GM12892 (cell line): ENCODE measurements at regions not wholly inside any gene's neighbourhood (a gene's known extent, or its start where the extent isn't known, plus 50 kb on each side); places are given as distances from the start of the nearest gene placed in this dataset.

Source experiments
- DNase-seq: peaks from one replicate; pipeline ENCODE4 v3.0.0; 2011; ENCODE audit not compliant: insufficient read length
- FAIRE-seq: peaks from 2 replicates; lab custom pipeline; 2011; peaks lifted over from hg19 to GRCh38; lab: Jason Lieb, UNC
- POLR2A ChIP-seq: IDR thresholded peaks from 2 replicates; pipeline ENCODE4 v1.6.1; 2011; ENCODE audit warnings: low read depth, low read length, control low read depth
- POLR2AphosphoS5 ChIP-seq: IDR thresholded peaks from 2 replicates; pipeline ENCODE4 v1.6.1; 2011; ENCODE audit warnings: low read depth, low read length, control low read depth
- TAF1 ChIP-seq: IDR thresholded peaks from 2 replicates; pipeline ENCODE4 v1.6.1; 2011; ENCODE audit warnings: low read depth, mild to moderate bottlenecking, control low read depth, low read length, borderline replicate concordance

DNA sequence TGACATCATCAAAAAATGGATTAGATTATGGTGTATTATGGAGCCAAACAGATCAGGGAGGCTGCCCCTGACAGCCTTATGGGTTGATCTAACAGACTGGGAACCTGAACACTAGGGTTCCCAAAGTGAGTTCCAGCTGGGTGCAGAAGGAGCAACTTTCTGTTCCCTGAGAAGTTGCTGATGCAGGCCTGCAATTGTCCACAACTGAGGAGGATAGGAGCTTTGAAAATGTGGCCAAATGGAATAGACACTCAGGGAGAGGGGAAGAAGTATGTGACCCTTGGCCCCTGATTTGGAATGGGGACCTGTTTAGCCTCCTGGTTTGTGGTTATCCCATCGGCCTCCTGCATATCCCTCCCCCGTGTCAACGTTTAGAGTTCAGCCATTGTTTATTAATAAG, 262.2 kb upstream of the SKOR2 start:
- DNase-seq, result no peak
- FAIRE-seq, result no peak
- TF ChIP-seq POLR2A (no peak), POLR2AphosphoS5 (no peak), TAF1 (no peak)

DNA sequence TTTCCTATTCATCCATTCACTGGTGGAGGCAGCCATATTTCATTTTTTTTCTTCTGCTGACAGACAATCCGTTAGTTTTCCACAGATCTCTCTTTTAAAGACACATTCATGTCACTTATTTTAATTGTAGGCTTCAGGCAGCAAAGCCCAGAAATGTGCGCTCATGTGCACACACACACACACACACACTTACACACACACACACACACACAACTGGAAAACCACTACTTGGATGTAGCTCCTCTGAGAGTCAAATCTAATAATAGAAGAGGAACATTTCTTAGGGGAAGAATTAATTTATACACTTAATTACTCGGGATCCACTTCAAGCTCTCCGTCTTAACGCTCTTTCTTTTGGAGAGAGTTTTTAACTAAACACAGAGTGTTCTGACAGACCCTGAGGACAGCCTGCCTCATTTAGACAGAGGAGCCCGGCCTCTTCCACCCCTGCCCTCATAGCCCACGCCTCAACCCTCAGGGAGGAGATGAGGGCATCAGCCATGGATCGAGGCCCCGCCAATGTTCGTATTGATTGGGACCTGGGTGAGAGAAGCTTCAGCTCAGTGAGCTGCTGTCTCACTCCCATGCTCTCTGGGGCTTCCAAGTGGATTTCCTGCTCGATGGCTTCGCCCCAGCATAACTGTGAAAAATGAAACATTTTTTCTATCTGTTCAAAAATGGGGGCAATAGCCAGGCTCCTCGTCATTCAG, 261.4 kb upstream of the SKOR2 start:
- DNase-seq (no peak), FAIRE-seq (no peak)
- TF ChIP-seq TAF1 (no peak), POLR2AphosphoS5 (no peak), POLR2A (no peak)

DNA sequence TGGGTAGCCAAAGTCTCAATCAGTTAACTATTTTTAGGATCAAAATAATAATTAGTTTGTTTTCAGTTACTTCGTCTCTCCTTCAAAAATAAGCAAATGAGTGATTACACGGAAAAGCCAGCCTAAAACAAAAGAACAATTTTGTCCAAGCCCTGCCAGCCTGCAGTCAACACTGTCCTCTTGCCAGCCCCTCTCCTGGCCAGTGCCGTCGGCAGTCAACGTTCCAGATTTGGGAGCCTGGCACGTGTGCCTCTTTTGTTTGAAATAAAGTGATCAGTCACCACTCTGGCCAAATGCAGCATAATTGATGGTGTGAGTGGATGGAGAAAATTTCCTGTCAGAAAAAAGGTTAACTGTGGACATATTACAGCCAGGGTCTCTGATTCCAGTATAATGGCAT, 260.6 kb upstream of the SKOR2 start:
- no peak for DNase-seq
- FAIRE-seq, result no peak
- no peak for TF ChIP-seq POLR2A
- no peak for TF ChIP-seq POLR2AphosphoS5
- TF ChIP-seq TAF1, result no peak

DNA sequence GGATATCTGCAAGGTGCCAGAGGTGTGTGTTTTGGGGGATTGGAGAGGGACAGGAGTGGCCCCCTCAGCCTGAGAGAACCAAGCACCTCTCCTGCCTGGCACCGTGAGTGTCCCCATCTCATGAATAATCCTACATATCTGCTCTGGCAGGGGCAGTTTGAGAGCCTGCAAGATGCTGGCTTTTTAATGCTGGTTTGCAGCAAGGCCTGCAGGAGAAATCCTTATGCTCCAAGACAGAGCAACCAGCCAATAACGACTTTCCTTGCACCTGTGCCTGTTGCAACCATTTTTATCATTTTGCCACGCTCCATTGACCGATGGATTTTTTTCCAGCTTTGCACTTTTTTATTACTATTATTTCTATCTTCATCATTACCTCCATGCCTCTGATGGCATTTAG, 259.4 kb upstream of the SKOR2 start:
- DNase-seq (no peak), FAIRE-seq (no peak)
- TF ChIP-seq POLR2A (no peak), POLR2AphosphoS5 (no peak), TAF1 (no peak)

DNA sequence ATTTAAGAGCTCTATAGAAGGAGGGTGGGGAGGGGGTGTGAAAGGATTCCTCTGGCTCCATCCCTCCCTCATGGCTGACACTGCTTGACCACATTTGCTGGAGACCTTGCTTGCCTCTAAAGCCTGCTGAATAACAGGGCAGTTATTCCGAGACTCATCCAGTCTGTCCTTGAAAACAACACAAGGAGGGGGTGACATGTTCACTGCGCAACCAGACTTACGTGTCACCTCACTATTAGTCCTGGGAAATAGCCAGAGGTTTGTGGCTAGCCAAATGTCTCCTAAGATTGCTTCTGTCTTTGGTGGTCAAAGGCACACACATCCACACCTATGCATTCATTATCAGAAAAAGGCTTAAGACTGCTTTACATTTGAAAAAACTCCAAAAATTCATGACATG, 256.2 kb upstream of the SKOR2 start:
- TF ChIP-seq POLR2AphosphoS5 (no peak), TAF1 (no peak), POLR2A (no peak)
- DNase-seq, result no peak
- no peak for FAIRE-seq

DNA sequence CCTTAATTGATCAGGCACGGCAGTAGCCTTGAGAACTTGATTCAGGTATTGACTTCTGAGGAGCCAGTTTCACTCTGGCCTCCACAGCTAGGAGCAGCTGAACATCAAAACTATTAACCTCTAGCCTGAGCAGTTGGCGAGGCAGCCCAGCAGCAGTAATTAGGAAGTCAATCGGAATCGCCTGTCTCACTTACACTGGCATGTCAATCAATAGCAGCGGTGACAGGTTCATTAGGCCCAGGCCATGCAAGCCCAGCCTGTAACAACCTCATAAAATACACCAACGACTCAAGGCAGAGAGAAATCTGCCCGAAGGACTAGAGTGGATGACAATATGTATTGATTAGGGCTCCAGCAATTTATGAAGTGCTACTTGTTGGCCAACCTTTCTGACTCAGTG, 255.4 kb upstream of the SKOR2 start:
- TF ChIP-seq POLR2A, result no peak
- FAIRE-seq (no peak), DNase-seq (no peak)

DNA sequence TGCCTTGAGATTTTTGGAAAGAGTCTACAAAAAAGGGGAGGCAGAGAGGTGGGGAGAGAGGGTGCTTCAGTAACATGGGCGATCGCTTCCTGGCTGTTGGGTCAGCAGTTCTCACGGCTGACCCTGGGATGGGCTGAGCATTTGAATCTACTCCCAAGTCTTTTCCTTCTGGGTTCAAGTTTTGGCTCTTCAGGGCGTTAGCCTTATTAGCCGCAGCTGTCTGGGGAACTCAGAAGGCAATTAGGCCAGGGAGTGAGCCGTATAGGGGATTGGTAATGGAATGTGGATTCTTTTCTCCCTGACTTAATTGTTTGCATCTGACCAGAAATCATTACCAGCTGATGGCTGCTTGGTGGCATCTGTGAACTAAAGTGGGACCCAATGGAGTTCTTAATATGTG, 250.5 kb upstream of the SKOR2 start:
- FAIRE-seq (no peak), DNase-seq (no peak)
- TF ChIP-seq POLR2AphosphoS5, result no peak
- no peak for TF ChIP-seq POLR2A
- no peak for TF ChIP-seq TAF1

DNA sequence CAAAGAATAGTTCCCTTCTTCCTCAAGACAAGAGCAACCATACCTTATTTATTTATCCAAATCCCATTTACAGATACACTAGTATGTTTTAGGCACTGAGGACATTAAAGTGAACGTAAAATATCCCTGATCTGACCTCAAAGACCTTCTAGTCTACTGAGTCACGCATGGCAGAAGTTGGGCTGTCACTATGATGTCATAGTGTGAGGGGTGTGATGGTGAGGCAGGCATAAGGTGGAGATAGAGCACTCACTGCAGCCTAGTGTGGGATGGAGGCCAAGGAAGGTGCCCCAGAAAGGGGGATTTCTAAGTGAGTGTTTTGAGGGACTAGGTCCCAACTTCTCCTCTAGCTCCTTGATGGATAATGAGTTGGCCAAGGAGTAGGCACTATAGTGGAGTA, 249.5 kb upstream of the SKOR2 start:
- FAIRE-seq (no peak), DNase-seq (no peak)
- TF ChIP-seq TAF1 (no peak), POLR2AphosphoS5 (no peak), POLR2A (no peak)

DNA sequence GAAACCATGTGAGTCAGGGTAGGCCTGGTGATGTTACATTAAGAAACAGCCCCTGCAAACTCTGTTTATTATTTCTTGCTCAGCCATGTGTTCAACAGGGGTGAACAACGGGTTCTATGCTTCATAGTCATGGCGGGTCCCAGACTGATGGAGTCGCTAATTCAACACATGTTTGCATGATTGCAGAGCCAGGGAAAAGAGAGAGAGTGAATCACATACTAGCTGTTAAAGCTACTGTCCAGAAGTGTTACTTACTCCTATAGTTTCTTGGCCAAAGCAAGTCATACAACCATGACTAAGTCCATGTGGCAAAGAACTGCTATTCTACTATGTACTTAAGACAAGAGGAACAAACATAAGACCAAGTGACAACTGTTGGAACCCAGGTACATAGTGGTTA, 241.2 kb upstream of the SKOR2 start:
- FAIRE-seq, result no peak
- DNase-seq, result no peak
- TF ChIP-seq POLR2A (no peak), TAF1 (no peak), POLR2AphosphoS5 (no peak)

DNA sequence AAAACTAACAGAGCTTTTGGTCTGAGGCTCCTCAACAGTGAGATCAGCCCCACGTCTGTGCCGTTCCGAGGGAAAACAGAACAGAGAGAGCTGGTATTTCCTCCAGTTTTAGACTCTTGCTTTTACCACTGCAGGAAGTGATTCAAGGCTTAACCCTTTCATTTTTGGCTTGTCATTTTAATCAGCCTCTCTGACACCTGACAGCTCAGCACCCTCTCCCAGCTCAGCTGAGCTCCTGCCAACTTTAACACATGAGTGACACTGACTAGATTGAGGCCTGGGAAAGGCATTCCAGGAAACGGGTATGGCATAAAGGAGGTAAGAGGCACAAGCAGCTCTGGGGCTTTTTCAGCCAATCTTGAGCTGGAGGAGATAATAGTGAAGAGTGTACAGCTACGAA, 239.4 kb upstream of the SKOR2 start:
- no peak for FAIRE-seq
- no peak for TF ChIP-seq TAF1
- TF ChIP-seq POLR2AphosphoS5, result no peak
- TF ChIP-seq POLR2A, result no peak
- no peak for DNase-seq

DNA sequence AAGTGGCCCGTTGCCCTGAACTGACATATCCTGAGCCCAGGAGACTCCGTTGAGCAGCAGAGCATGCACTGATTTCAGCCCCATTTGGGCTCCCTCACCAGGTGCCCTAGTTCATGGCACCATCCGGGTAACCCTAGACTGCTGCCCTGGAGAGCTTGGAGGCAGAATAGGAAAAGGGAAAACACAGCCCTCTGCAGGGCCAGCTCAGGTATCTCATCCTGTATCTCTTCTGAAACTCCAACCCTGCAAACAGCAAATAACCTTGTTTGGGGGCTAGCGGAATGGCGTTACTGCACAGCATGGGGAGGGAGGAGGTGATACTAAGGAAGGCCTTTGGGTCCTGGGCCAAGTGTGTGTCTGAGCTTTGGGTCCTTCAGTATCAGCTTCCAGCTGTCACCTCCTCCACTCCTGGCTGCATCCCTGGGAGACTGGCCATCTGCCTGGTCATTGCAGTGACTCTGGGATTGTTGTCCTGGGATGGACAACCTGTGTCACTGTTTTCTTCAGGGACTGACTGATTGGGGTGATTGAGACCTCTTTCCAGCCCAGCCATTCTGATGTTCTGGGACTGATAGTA, 233.8 kb upstream of the SKOR2 start:
- FAIRE-seq, result no peak
- DNase-seq, result no peak
- no peak for TF ChIP-seq TAF1
- no peak for TF ChIP-seq POLR2A
- TF ChIP-seq POLR2AphosphoS5, result no peak

DNA sequence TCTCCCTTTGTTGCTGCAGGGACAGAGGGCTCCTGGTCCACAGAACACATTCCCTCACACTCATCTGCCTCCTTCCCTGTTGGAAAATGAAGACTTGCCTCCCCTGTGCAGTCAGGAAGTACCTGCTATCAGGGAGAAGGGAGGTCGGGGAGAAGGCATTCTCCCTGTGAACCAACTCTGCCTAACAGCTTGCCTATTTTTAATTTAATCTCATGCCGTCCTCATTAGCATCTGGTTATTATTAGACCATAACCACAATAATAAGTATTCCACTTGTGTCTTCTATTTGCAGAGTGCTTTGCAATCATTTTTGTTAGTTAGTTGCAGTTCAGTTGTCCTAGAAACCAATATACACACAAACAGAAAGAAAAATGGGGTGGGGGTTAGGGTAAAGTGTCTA, 232.6 kb upstream of the SKOR2 start:
- no peak for TF ChIP-seq POLR2AphosphoS5
- no peak for TF ChIP-seq POLR2A
- no peak for TF ChIP-seq TAF1
- no peak for FAIRE-seq

DNA sequence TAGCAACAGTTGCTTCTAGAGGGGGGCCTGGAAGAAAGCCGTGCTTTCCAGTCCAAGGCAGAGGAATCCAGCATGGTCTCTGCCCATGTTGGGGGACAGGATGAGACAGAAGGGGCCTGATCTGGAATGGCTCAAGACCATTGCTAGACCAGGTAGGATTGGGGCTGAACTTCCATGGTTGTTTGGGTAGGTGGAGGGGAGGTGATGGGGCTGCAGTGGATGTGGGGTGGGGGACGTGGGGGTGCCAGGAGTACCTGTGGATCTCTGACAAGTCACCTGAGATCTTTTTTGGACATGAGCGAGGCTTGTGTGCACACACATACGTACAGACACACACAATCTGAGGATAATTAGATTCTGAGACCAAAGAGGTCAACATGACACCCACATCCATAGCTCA, 228.7 kb upstream of the SKOR2 start:
- no peak for FAIRE-seq
- no peak for DNase-seq
- TF ChIP-seq POLR2AphosphoS5 (no peak), TAF1 (no peak), POLR2A (no peak)

More for the DNA sequence above, 232.6 kb upstream of the SKOR2 start:
- DNase-seq, result no peak
